Activated CD8-positive, alpha-beta T cell treated with anti-CD3 and anti-CD28 coated beads for 36 hours (primary cell): ENCODE measurements at regions not wholly inside any gene's neighbourhood (a gene's known extent, or its start where the extent isn't known, plus 50 kb on each side); places are given as distances from the start of the nearest gene placed in this dataset.

Experiments
- ATAC-seq: fragments of 200-7000 bp; cut with Tn5 transposase; one replicate; pipeline ENCODE4 v1.10.0; 2021; ENCODE audit warnings: mild to moderate bottlenecking, moderate library complexity
- CTCF ChIA-PET: fragments of 350-600 bp; sonication (Branson Sonifier 250); formaldehyde crosslinking; loops from one replicate; lab custom pipeline; 2021; ENCODE audit warnings: antibody characterized with exemption; lab: Charles Lee
- POLR2A ChIA-PET: fragments of 350-600 bp; sonication (Branson Sonifier 250); formaldehyde crosslinking; loops from one replicate; lab custom pipeline; 2021; ENCODE audit warnings: antibody characterized with exemption; lab: Charles Lee
- DNase-seq: peaks from one replicate; pipeline ENCODE4 v3.0.0-alpha.2; 2020
- H3K27ac Mint-ChIP-seq: one replicate; pipeline ENCODE4 v1.8.0; 2021; ENCODE audit warnings: mild to moderate bottlenecking, mixed read lengths
- H3K27me3 Mint-ChIP-seq: one replicate; pipeline ENCODE4 v1.8.0; 2021; ENCODE audit warnings: mixed read lengths
- H3K36me3 Mint-ChIP-seq: one replicate; pipeline ENCODE4 v1.8.0; 2021; ENCODE audit warnings: low read depth, mixed read lengths
- H3K4me1 Mint-ChIP-seq: one replicate; pipeline ENCODE4 v1.8.0; 2021; ENCODE audit warnings: low read depth, mixed read lengths
- H3K4me3 Mint-ChIP-seq: one replicate; pipeline ENCODE4 v1.8.0; 2021; ENCODE audit warnings: mild to moderate bottlenecking, moderate library complexity, mixed read lengths
- H3K9me3 Mint-ChIP-seq: one replicate; pipeline ENCODE4 v1.8.0; 2021; ENCODE audit warnings: mixed read lengths
- CTCF ChIP-seq: fragments of 200-600 bp; IDR thresholded peaks from one replicate; pipeline ENCODE4 v1.8.0; 2022; ENCODE audit warnings: antibody characterized with exemption, mild to moderate bottlenecking
- intact Hi-C: fragments of 100-400 bp; cut with micrococcal nuclease; formaldehyde crosslinking; loops from one replicate; pipeline ENCODE4 v1.10.0; 2022

- ATAC-seq (no peak), DNase-seq (no peak)
- CTCF ChIA-PET, result interaction anchor here (0.9 kb wide), 1 partner anchor 58 kb away, joined by 3 read pairs; no protein-coding TSS in a partner anchor
- no peak overlapping the region for H3K4me3 Mint-ChIP-seq
- H3K4me1 Mint-ChIP-seq, result no peaks in the 10 kb centered on the region
- H3K9me3 Mint-ChIP-seq, result no peaks in the 10 kb centered on the region
- no peak overlapping the region for H3K27ac Mint-ChIP-seq
- no peak for TF ChIP-seq CTCF
- H3K36me3 Mint-ChIP-seq, result no peaks in the 10 kb centered on the region
- POLR2A ChIA-PET, result no interaction called here
- no peaks in the 10 kb centered on the region for H3K27me3 Mint-ChIP-seq
- intact Hi-C loops, result no loop called here
Measured at GRCh38 chr13:44249431-44249836, 124.2 kb upstream of the SERP2 start.

GRCh38 chr13:44252938-44253337, 120.7 kb upstream of the SERP2 start:
- DNase-seq (no peak), ATAC-seq (no peak)
- intact Hi-C loops, result no loop called here
- H3K27me3 Mint-ChIP-seq, result no peaks in the 10 kb centered on the region
- H3K9me3 Mint-ChIP-seq, result no peaks in the 10 kb centered on the region
- CTCF ChIA-PET, result no interaction called here
- no peaks in the 10 kb centered on the region for H3K4me1 Mint-ChIP-seq
- no peak for TF ChIP-seq CTCF
- POLR2A ChIA-PET, result no interaction called here
- H3K4me3 Mint-ChIP-seq, result no peak overlapping the region
- H3K27ac Mint-ChIP-seq, result no peak overlapping the region
- H3K36me3 Mint-ChIP-seq, result no peaks in the 10 kb centered on the region

GRCh38 chr13:44255771-44256364, 117.8 kb upstream of the SERP2 start:
- ChIA-PET CTCF (no interaction called here), POLR2A (interaction anchor here (0.6 kb wide), 1 partner anchor 79 kb away, joined by 3 read pairs; no protein-coding TSS in a partner anchor)
- H3K27ac Mint-ChIP-seq, result no peak overlapping the region

GRCh38 chr13:44257796-44258195, 115.8 kb upstream of the SERP2 start:
- no peak for ATAC-seq
- Mint-ChIP-seq H3K36me3 (no peaks in the 10 kb centered on the region), H3K9me3 (no peaks in the 10 kb centered on the region), H3K27me3 (no peaks in the 10 kb centered on the region), H3K4me3 (no peak overlapping the region), H3K27ac (no peak overlapping the region), H3K4me1 (peaks cover 24% of the 10 kb centered on the region)
- no peak for TF ChIP-seq CTCF
- ChIA-PET CTCF (no interaction called here), POLR2A (no interaction called here)
- DNase-seq, result no peak
- intact Hi-C loops, result no loop called here

More at GRCh38 chr13:44255771-44256364, 117.8 kb upstream of the SERP2 start:
- intact Hi-C loops, result no loop called here
- peaks cover 24% of the 10 kb centered on the region for H3K4me1 Mint-ChIP-seq
- no peak for TF ChIP-seq CTCF
- no peaks in the 10 kb centered on the region for H3K9me3 Mint-ChIP-seq
- no peaks in the 10 kb centered on the region for H3K27me3 Mint-ChIP-seq
- DNase-seq (no peak), ATAC-seq (no peak)
- H3K36me3 Mint-ChIP-seq, result no peaks in the 10 kb centered on the region
- H3K4me3 Mint-ChIP-seq, result no peak overlapping the region
